MM.1S (cell line): ENCODE measurements at regions not wholly inside any gene's neighbourhood (a gene's known extent, or its start where the extent isn't known, plus 50 kb on each side); places are given as distances from the start of the nearest gene placed in this dataset.

Experiments used
- CTCF ChIP-seq: fragments of 300-600 bp; sonication (generic); IDR thresholded peaks from 2 replicates; pipeline ENCODE4 v1.5.1; 2016; ENCODE audit warnings: antibody characterized with exemption, low read length, mixed read lengths
- EZH2 ChIP-seq: fragments of 300-600 bp; sonication (generic); optimal IDR thresholded peaks from 2 replicates; pipeline ENCODE3; 2017; ENCODE audit warnings: low read depth, mild to moderate bottlenecking, antibody characterized with exemption, low read length, mixed read lengths
- EZH2phosphoT487 ChIP-seq: fragments of 300-600 bp; sonication (generic); IDR thresholded peaks from 2 replicates; pipeline ENCODE4 v1.6.1; 2018; ENCODE audit warnings: antibody characterized with exemption, low read length

DNA sequence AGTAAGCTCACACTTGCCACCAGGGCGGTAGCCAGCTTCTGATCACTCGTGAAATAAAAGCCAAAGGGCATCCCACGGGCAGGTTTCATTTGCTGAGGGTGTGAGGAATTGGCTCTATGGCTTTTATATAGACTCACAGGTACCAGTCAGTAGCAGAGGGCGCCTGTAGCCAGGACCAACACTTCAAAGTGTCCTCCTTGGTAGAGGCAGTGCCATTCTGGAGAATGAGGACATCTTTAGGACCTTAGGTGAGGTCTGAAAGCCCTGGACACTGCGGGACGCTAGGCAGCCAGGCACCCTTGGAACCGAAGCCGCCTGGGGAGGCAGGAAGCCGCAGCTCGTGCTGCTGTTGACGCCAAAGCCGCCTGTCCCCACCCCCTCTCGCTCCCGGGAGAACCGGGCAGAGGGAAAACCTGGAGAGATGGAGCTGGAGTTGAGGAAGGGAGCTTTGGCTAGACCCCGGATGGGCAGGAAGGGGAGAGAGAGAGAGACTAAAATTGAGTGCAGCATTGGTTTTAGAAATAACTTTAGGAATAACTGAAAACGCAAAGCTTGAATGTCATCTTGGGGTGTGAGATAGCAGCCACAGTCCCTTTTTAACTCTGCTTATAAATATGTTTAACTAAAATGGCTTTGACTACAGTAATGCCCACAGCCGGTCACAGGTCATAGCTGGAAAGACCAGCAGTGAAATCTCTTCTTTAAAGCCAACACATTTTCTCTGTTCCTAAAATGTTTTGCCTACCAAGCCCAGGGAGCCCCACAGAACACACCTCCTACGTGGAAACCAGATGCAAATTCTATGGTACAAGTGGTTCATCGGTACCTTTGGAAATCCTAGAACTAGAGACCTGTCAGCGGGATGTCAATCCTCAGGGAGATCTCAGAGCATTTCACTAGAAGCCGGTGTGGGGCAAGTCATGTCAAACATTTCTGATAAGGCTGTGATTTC is 128.5 kb upstream of the CDYL start:
- TF ChIP-seq EZH2 (no peak), CTCF (no peak), EZH2phosphoT487 (no peak)
